Hepatocyte (in vitro differentiated cells): ENCODE measurements at regions not wholly inside any gene's neighbourhood (a gene's known extent, or its start where the extent isn't known, plus 50 kb on each side); places are given as distances from the start of the nearest gene placed in this dataset.

ENCODE experiments used
- DNase-seq: peaks from one replicate; pipeline ENCODE4 v3.0.0-alpha.2; 2016; ENCODE audit warnings: low spot score
- H2AFZ ChIP-seq: fragments of 200-600 bp; sonication (generic); 2 replicates; pipeline ENCODE4 v1.6.0; 2016; ENCODE audit warnings: antibody characterized with exemption, mild to moderate bottlenecking
- H3K27ac ChIP-seq: fragments of 200-600 bp; sonication (generic); 2 replicates; pipeline ENCODE4 v1.5.1; 2016; ENCODE audit warnings: mild to moderate bottlenecking
- H3K27me3 ChIP-seq: fragments of 200-600 bp; sonication (generic); 2 replicates; pipeline ENCODE4 v1.6.1; 2016
- H3K36me3 ChIP-seq: fragments of 200-600 bp; sonication (generic); replicated peaks from 2 replicates; pipeline ENCODE4 v1.5.1; 2016; ENCODE audit warnings: low read depth; ENCODE audit not compliant: insufficient read depth
- H3K4me1 ChIP-seq: fragments of 200-600 bp; sonication (generic); 2 replicates; pipeline ENCODE4 v1.5.1; 2016; ENCODE audit warnings: mild to moderate bottlenecking, moderate library complexity; ENCODE audit not compliant: insufficient read depth
- H3K4me2 ChIP-seq: fragments of 200-600 bp; sonication (generic); 2 replicates; pipeline ENCODE4 v1.6.0; 2016
- H3K4me3 ChIP-seq: fragments of 200-600 bp; sonication (generic); 2 replicates; pipeline ENCODE4 v1.5.1; 2016; ENCODE audit warnings: mild to moderate bottlenecking
- H3K79me2 ChIP-seq: fragments of 200-600 bp; sonication (generic); 2 replicates; pipeline ENCODE4 v1.6.0; 2017; ENCODE audit warnings: mild to moderate bottlenecking
- H3K9me2 ChIP-seq: fragments of 200-600 bp; sonication (generic); replicated peaks from 2 replicates; pipeline ENCODE4 v1.6.0; 2017; ENCODE audit warnings: mild to moderate bottlenecking; ENCODE audit not compliant: insufficient read depth
- H3K9me3 ChIP-seq: fragments of 200-600 bp; sonication (generic); 2 replicates; pipeline ENCODE4 v1.5.1; 2016; ENCODE audit warnings: low read depth, mild to moderate bottlenecking
- H4K20me1 ChIP-seq: fragments of 200-600 bp; sonication (generic); 2 replicates; pipeline ENCODE4 v1.6.0; 2016; ENCODE audit warnings: mild to moderate bottlenecking; ENCODE audit not compliant: insufficient read depth, poor library complexity, severe bottlenecking
- CTCF ChIP-seq: fragments of 200-600 bp; sonication (generic); IDR thresholded peaks from 2 replicates; pipeline ENCODE4 v1.5.1; 2016; ENCODE audit warnings: antibody characterized with exemption, mild to moderate bottlenecking; ENCODE audit not compliant: poor library complexity
- EZH2 ChIP-seq: fragments of 200-600 bp; sonication (generic); IDR thresholded peaks from 2 replicates; pipeline ENCODE4 v1.6.1; 2016; ENCODE audit warnings: antibody characterized with exemption, mild to moderate bottlenecking, borderline replicate concordance
- EZH2phosphoT487 ChIP-seq: fragments of 200-600 bp; sonication (generic); IDR thresholded peaks from one replicate; pipeline ENCODE4 v1.6.1; 2018; ENCODE audit warnings: antibody characterized with exemption, mild to moderate bottlenecking, low read depth, moderate library complexity; ENCODE audit not compliant: unreplicated experiment, severe bottlenecking
- WGBS: methylation state at CpG from one replicate; pipeline ENCODE4 v1.1.6; 2016; ENCODE audit warnings: low lambda C conversion rate; ENCODE audit errors: missing lambda C conversion rate; 5-methylcytosine and 5-hydroxymethylcytosine counted together

DNA sequence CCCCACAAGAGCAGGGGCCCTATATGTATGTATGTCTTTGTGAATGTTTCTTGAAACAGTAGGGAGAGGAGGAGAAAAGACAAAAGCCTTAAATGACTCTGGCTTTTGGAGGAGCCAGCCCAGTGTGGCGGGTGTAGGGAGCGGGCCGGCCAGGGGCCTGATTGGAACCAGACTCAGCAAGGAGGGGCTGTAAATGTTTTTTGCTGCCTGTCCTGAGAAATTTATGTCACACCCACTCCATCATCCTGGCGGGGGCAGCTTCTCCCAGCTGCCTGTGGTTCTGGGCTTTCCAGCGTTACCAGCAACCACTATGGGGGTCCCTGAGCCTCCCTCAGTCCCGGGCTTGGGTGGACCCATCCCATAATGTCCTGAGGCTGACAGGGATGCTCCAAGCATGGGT, 130.8 kb downstream of the PJA1 start:
- H3K4me1 ChIP-seq = peaks cover 6% of the 10 kb centered on the region
- no peaks in the 10 kb centered on the region for H3K9me3 ChIP-seq
- TF ChIP-seq CTCF (no peak), EZH2 (no peak), EZH2phosphoT487 (no peak)
- H3K4me3 ChIP-seq = no peak overlapping the region
- H3K27me3 ChIP-seq = no peaks in the 10 kb centered on the region
- peak overlapping the region; percentile 23 for H3K27ac ChIP-seq
- no peak overlapping the region for H3K4me2 ChIP-seq
- H2AFZ ChIP-seq = no peak overlapping the region
- H3K36me3 ChIP-seq = no peaks in the 10 kb centered on the region
- 59% methylated on average over 6 of the region's 6 CpGs for WGBS
- DNase-seq = no peak
- no peaks in the 10 kb centered on the region for H3K9me2 ChIP-seq
- H3K79me2 ChIP-seq = no peaks in the 10 kb centered on the region
- H4K20me1 ChIP-seq = no peaks in the 10 kb centered on the region

DNA sequence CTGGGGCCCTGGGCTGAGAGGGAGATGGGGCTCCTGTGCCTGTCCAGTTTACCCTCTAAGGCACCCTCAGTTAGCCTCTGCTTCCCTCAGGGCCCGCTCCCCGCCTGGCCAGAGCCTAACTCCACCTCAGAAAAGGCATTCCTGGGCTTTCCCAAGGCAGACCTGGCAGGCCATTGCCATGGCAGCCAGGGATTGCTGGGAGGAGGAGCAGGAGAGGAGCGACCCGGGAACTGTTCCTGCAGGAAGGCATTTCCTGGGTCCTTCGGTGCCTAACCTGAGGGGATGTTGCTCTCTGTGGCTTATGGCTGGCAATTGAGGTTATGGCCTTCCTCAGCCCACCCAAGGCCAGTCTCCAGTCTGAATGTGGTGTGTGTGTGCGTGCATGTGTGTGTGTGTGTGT, 131.3 kb downstream of the PJA1 start:
- H2AFZ ChIP-seq = no peak overlapping the region
- no peaks in the 10 kb centered on the region for H4K20me1 ChIP-seq
- DNase-seq = no peak
- no peaks in the 10 kb centered on the region for H3K9me3 ChIP-seq
- no peaks in the 10 kb centered on the region for H3K79me2 ChIP-seq
- H3K27ac ChIP-seq = peak overlapping the region; percentile 12
- WGBS = 52% methylated on average over 6 of the region's 6 CpGs
- no peaks in the 10 kb centered on the region for H3K9me2 ChIP-seq
- no peak overlapping the region for H3K4me2 ChIP-seq
- no peaks in the 10 kb centered on the region for H3K36me3 ChIP-seq
- peaks cover 6% of the 10 kb centered on the region for H3K4me1 ChIP-seq
- H3K27me3 ChIP-seq = no peaks in the 10 kb centered on the region
- no peak overlapping the region for H3K4me3 ChIP-seq
- TF ChIP-seq EZH2phosphoT487 = no peak
- no peak for TF ChIP-seq CTCF
- no peak for TF ChIP-seq EZH2

- Histone ChIP-seq H3K4me2 (no peak overlapping the region), H3K27ac (peak overlapping the region; percentile 73), H3K79me2 (no peaks in the 10 kb centered on the region), H2AFZ (no peak overlapping the region), H3K9me3 (no peaks in the 10 kb centered on the region), H3K9me2 (no peaks in the 10 kb centered on the region), H4K20me1 (no peaks in the 10 kb centered on the region), H3K4me3 (no peak overlapping the region), H3K36me3 (no peaks in the 10 kb centered on the region), H3K4me1 (peaks cover 10% of the 10 kb centered on the region), H3K27me3 (no peaks in the 10 kb centered on the region)
- 79% methylated on average over 1 of the region's 1 CpG for WGBS
- DNase-seq = peak; percentile 49
- TF ChIP-seq CTCF (no peak), EZH2phosphoT487 (no peak), EZH2 (no peak)
Observed at GRCh38 chrX:69032601-69033000, 132.7 kb downstream of the PJA1 start.

DNA sequence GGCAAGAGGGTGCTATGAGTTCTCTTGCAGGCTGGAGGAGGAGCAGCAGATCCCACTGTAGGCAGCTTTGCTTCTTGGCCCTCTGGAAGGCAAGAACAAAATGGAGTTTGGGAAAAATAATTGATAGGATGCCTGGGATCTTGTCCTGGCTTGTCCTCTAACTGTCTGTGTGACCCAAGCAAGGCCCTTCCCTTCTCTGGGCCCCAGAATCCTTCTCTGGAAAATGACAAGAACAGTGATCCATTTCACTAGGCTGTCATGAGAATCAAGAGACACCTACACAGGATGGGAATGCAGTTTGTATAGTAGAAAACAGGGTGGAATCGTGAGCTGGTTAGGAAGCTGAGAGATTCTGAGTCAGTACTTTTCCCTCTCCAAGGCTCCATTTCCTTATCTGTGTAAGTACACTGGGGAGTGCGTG, 133.3 kb downstream of the PJA1 start:
- Histone ChIP-seq H3K36me3 (no peaks in the 10 kb centered on the region), H3K27me3 (no peaks in the 10 kb centered on the region), H3K27ac (peak overlapping the region; percentile 73), H4K20me1 (no peaks in the 10 kb centered on the region), H3K79me2 (no peaks in the 10 kb centered on the region), H3K4me2 (no peak overlapping the region), H3K4me1 (peaks cover 13% of the 10 kb centered on the region), H2AFZ (no peak overlapping the region), H3K9me3 (no peaks in the 10 kb centered on the region), H3K4me3 (no peak overlapping the region), H3K9me2 (no peaks in the 10 kb centered on the region)
- no peak for DNase-seq
- 46% methylated on average over 2 of the region's 2 CpGs for WGBS
- TF ChIP-seq EZH2phosphoT487 = no peak
- no peak for TF ChIP-seq CTCF
- TF ChIP-seq EZH2 = no peak
